ENCODE measurements at regions not wholly inside any gene's neighbourhood (a gene's known extent, or its start where the extent isn't known, plus 50 kb on each side); places are given as distances from the start of the nearest gene placed in this dataset.

DNA sequence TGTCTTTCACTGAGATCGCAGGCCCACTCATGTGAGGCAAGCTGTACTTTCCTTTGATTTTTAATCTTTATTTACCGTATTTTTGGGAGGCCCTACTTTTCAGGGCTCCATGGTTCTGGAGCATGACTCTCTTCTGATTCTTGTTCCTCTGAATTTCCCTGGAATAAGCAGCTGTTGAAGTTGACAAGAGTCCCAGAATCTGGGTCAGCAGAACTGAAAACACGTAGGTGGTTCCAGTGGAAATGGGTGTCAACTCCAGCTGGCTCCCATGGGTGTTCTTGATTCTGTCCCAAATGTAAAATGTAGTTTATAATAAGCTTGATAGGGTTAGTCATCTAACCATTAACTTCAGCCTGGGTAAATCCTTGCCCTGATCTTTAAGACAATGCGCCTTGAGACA lies 409.4 kb downstream of the GATA3 start:
- no peaks in the 10 kb centered on the region for H3K9me3 ChIP-seq (ENCODE audit: low read depth)
- no peaks in the 10 kb centered on the region for H3K27me3 ChIP-seq
- TF ChIP-seq, protein P1, sequence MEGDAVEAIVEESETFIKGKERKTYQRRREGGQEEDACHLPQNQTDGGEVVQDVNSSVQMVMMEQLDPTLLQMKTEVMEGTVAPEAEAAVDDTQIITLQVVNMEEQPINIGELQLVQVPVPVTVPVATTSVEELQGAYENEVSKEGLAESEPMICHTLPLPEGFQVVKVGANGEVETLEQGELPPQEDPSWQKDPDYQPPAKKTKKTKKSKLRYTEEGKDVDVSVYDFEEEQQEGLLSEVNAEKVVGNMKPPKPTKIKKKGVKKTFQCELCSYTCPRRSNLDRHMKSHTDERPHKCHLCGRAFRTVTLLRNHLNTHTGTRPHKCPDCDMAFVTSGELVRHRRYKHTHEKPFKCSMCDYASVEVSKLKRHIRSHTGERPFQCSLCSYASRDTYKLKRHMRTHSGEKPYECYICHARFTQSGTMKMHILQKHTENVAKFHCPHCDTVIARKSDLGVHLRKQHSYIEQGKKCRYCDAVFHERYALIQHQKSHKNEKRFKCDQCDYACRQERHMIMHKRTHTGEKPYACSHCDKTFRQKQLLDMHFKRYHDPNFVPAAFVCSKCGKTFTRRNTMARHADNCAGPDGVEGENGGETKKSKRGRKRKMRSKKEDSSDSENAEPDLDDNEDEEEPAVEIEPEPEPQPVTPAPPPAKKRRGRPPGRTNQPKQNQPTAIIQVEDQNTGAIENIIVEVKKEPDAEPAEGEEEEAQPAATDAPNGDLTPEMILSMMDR (IDR thresholded peaks at IDR 0.05; ENCODE audit: low read depth, low read length), result no peak
- no peaks in the 10 kb centered on the region for H3K4me1 ChIP-seq (ENCODE audit: low read depth)
- H3K4me3 ChIP-seq, result no peak overlapping the region
- DNase-seq (ENCODE audit: low read depth in 1 of 2, low spot score in 1 of 2), result no peak
- no peak overlapping the region for H3K27ac ChIP-seq
- no peaks in the 10 kb centered on the region for H3K36me3 ChIP-seq

DNA sequence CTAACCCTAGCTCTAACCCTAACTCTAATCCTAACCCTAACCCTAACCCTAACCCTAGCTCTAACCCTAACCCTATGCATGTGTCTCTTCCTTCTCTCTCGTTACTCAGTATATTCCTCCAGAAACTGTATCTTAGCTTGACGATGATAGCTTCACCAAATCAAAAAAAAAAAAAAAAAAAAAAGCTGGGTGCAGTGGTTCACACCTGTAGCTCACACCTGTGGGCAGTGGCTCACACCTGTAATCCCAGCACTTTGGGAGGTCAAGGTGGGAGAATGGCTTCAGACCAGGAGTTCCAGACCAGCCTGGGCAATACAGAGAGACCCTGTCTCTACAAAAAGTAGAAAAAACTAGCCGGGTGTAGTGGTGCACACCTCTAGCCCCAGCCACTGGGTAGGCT lies 414.0 kb downstream of the GATA3 start:
- H3K36me3 ChIP-seq, result no peaks in the 10 kb centered on the region
- H3K4me3 ChIP-seq, result no peak overlapping the region
- H3K9me3 ChIP-seq (ENCODE audit: low read depth), result no peaks in the 10 kb centered on the region
- no peaks in the 10 kb centered on the region for H3K27me3 ChIP-seq
- TF ChIP-seq, protein P1 (IDR thresholded peaks at IDR 0.05; ENCODE audit: low read depth, low read length), result no peak
- no peak overlapping the region for H3K27ac ChIP-seq
- no peak for DNase-seq (ENCODE audit: low read depth in 1 of 2, low spot score in 1 of 2)
- H3K4me1 ChIP-seq (ENCODE audit: low read depth), result no peaks in the 10 kb centered on the region

DNA sequence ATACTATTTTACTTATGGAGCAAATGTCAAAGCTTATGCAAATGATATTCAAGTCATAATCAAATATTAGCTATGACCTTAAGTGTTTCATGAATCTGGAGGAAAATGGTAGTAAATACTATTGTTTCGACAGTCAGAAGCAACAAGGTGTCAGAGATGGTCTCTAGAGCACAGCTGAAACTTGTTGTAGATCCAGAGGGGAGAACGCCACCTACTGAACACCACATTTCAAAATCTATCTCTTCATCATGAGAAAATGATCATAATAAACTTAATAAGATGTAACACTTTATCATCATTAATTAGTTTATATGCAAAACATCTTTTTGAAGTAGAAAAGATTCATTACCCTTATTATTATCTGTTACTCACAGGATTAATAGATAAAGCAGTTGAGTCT lies 418.7 kb downstream of the GATA3 start:
- peak in 1 of 2 donors; percentile 43 for DNase-seq (ENCODE audit: low read depth in 1 of 2, low spot score in 1 of 2)
- no peak overlapping the region for H3K4me3 ChIP-seq
- H3K9me3 ChIP-seq (ENCODE audit: low read depth), result no peaks in the 10 kb centered on the region
- H3K27me3 ChIP-seq, result no peaks in the 10 kb centered on the region
- no peak overlapping the region for H3K27ac ChIP-seq
- no peaks in the 10 kb centered on the region for H3K36me3 ChIP-seq
- TF ChIP-seq, protein P1 (IDR thresholded peaks at IDR 0.05; ENCODE audit: low read depth, low read length), result peak; percentile 28
- no peaks in the 10 kb centered on the region for H3K4me1 ChIP-seq (ENCODE audit: low read depth)

DNA sequence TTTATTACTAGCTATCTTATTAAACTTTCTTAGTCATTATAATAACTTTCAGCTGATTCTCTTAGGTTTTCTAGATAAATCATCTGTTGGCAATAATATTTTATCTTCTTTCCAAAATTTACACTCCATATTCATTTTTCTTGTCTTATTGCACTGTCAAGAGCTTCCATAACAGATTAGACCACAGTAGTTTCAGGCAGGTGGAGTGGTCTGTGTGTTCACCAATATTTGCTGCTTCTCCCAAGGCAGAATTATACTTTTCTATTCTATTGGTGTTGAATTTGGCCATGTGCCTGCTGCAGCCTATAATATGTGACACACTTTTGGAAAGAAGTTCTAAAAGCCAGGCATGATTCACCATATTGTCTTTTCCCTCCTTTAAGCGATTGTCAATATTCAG lies 422.8 kb downstream of the GATA3 start:
- TF ChIP-seq, protein P1 (IDR thresholded peaks at IDR 0.05; ENCODE audit: low read depth, low read length), result no peak
- DNase-seq (ENCODE audit: low read depth in 1 of 2, low spot score in 1 of 2), result no peak
- H3K27ac ChIP-seq, result no peak overlapping the region
- H3K27me3 ChIP-seq, result no peaks in the 10 kb centered on the region
- H3K4me1 ChIP-seq (ENCODE audit: low read depth), result no peaks in the 10 kb centered on the region
- no peaks in the 10 kb centered on the region for H3K36me3 ChIP-seq
- no peak overlapping the region for H3K4me3 ChIP-seq
- H3K9me3 ChIP-seq (ENCODE audit: low read depth), result no peaks in the 10 kb centered on the region

DNA sequence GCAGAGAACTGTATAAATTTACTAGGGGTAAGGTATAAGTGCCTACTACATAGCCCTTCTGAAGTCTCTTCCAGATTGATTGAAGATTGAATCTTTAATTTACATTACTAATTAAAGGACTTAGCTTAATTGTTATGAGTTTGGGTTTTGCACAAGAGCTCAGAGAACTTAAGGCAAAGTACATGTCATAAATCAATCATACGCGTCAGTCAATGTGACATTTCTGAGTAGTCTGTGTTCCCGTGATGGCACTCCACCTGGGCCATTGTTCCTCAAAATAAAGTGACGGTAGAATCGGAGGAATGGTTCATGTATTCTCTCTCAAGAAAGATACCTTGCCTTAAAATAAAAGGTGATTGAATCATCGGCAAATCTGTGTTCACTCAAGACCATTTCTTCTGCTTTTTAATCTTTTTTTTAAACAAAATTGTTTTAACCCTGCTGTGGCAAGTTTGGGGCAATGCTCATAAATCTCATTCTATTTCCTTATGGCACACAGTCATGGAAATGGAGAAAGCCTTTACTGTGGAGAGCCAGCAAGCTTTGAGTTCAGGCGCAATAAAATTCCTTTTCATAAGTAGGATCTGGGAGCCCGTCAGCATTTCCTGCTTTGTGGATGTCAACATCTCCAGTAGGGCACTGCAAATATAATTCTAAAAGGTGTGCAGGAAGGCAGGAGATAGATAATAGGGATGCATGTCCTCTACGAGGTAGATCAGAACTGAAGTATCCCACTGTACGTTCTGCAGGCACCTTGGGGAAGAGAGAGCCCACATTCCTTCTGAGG lies 427.4 kb downstream of the GATA3 start:
- no peaks in the 10 kb centered on the region for H3K27me3 ChIP-seq
- no peak overlapping the region for H3K27ac ChIP-seq
- TF ChIP-seq, protein P1 (IDR thresholded peaks at IDR 0.05; ENCODE audit: low read depth, low read length), result no peak
- DNase-seq (ENCODE audit: low read depth in 1 of 2, low spot score in 1 of 2), result no peak
- H3K9me3 ChIP-seq (ENCODE audit: low read depth), result no peaks in the 10 kb centered on the region
- no peak overlapping the region for H3K4me3 ChIP-seq
- H3K4me1 ChIP-seq (ENCODE audit: low read depth), result no peaks in the 10 kb centered on the region
- H3K36me3 ChIP-seq, result no peaks in the 10 kb centered on the region
